ENCODE measurements at regions not wholly inside any gene's neighbourhood (a gene's known extent, or its start where the extent isn't known, plus 50 kb on each side); places are given as distances from the start of the nearest gene placed in this dataset.

DNA sequence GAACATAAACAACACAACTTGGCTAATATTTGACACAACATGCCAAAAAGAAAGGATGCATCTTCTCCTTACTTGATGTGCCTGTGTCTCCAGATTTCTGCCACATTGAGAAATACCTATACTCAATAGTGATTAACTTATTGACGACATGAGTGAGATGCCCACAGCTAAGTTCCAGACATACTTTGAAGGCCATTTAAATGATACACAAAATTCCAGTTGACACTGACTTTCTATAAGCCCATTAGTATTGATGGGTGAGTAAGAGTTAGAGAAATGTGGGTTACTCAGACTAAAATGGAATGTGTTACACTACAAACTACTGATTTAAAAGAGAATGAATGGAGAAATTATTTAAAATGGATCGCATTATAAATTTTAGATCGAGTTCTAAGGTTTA is 838.2 kb upstream of the MGAT4C start:
- TF ChIP-seq, protein P1, sequence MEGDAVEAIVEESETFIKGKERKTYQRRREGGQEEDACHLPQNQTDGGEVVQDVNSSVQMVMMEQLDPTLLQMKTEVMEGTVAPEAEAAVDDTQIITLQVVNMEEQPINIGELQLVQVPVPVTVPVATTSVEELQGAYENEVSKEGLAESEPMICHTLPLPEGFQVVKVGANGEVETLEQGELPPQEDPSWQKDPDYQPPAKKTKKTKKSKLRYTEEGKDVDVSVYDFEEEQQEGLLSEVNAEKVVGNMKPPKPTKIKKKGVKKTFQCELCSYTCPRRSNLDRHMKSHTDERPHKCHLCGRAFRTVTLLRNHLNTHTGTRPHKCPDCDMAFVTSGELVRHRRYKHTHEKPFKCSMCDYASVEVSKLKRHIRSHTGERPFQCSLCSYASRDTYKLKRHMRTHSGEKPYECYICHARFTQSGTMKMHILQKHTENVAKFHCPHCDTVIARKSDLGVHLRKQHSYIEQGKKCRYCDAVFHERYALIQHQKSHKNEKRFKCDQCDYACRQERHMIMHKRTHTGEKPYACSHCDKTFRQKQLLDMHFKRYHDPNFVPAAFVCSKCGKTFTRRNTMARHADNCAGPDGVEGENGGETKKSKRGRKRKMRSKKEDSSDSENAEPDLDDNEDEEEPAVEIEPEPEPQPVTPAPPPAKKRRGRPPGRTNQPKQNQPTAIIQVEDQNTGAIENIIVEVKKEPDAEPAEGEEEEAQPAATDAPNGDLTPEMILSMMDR (IDR thresholded peaks at IDR 0.05) = no peak
- TF ChIP-seq EP300 (IDR thresholded peaks at IDR 0.05) = no peak
